HG03064 (cell line): ENCODE measurements at regions not wholly inside any gene's neighbourhood (a gene's known extent, or its start where the extent isn't known, plus 50 kb on each side); places are given as distances from the start of the nearest gene placed in this dataset.

Source experiments
- ATAC-seq: cut with Tn5 transposase; IDR thresholded peaks from one replicate; pipeline ENCODE4 v1.9.1; 2021; ENCODE audit warnings: low read depth; ENCODE audit not compliant: unreplicated experiment

DNA sequence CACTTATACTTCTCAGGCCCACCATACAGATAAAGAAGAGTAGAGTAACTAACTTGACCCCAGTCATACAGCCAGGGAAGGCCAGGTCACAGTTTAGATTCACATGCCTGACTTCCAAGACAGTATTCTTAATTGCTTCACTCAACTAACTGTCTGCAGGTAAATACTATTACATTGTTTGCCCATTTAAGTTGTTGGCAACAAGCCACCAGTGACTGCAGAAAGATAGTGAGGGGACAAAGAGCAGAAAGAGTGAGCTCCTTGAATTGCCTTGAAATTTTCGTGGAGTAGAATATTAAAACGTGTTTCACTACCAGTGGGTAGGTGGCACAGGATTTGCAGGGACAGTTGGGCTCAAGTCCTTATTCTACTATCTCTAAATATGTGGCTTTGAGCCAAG, 146.3 kb upstream of the RMST start:
- no peak for ATAC-seq

DNA sequence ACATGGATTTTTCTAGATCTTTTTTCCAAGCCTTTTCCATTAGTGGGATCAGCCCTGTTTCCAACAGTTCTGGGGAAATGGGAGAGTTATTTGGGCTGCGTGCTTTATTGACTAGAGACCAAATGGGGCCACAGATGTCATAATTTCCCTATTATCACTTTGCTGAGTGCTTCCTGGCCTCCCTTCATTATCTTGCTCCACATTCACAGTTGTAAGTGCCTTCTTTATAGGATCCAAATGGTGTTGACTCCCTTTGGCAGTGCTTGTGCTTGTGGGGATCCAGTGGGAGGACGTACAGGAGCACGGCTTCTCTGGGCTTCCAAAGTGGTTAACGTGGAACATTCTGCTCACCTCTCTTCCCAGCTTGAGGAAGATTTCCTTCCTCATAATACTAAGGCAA, 141.0 kb upstream of the RMST start:
- no peak for ATAC-seq

DNA sequence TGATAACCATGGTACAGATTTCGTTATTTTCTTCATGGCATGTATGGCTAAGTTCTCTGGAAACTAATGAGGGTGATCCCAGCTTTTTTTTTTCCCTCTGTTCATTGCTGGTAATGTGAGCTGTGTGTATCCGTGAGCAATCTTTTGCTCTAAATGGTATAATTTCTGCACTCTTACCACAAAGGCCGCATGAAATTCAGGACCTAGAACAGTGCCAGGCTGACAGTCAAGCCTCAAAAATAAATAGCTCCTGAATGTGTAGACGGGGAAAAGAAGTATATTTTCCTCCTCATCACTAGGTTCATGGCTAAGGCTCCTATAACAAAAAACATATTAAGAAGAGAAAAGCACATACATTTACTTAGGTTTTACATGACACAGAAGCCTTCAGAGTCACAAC, 140.2 kb upstream of the RMST start:
- ATAC-seq, result no peak

- ATAC-seq, result no peak
Measured at GRCh38 chr12:97323154-97323553, 139.4 kb upstream of the RMST start.

DNA sequence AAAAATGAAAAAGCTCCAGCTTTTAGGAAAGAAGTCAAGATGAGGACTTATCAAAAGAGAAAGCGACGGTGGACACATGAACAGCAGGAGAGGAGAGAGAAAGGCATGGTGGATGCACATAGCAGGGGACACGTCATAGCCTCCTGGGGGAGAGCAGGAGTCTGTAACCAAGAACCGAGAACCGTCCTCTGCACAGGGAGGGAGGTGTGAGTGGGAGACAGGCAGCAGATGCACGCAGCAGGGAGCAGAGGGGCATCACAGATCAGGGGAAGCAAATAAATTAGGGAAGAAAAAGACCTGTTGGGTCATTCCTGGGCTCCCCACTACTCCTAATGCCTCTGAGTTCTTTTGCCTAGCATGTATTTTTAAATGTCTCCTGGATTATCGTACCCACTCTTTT, 138.1 kb upstream of the RMST start:
- no peak for ATAC-seq

DNA sequence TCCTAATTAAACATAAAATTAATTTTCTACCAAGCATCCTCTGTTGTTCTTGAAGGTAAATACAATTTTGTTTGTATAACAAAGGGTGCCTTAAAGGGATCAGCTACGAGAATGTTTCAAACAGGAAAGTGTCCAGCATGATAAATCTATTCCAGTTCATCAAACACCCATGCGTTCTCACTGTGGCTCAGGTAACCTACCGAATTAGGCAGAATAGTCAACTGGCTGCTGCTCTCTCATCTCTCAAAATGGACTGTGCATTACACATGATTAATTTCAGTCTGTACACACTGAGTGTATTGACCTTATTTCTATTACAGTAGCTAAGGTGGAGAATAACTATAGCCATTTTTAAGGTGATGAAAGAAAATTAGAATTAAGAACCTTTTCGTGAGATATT, 127.5 kb upstream of the RMST start:
- ATAC-seq, result no peak

- ATAC-seq, result no peak
Measured at GRCh38 chr12:97336900-97337751, 125.5 kb upstream of the RMST start.

GRCh38 chr12:97342130-97342529, 120.5 kb upstream of the RMST start:
- ATAC-seq, result no peak

- no peak for ATAC-seq
Measured at GRCh38 chr12:97347956-97348355, 114.6 kb upstream of the RMST start.

DNA sequence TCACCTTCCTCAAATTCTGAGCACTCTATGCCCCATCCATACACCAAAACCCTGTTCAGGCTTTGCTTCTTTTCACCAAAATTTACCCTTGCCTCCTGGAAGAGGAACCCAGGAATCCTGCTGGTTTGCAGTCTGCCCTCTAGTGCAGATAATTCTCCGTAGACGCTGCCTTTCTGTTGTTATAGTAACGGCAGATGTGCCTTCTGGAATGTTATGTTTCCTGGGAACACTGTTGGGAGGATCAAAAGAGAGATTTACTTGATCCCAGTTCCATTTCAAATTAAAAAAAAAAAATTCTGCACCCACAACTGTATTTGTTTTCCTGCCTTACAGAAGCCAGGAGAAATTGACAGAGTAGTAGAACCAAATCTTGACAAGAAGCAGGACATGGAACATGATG, 104.2 kb upstream of the RMST start:
- ATAC-seq, result no peak

GRCh38 chr12:97359021-97359690, 103.4 kb upstream of the RMST start:
- no peak for ATAC-seq

DNA sequence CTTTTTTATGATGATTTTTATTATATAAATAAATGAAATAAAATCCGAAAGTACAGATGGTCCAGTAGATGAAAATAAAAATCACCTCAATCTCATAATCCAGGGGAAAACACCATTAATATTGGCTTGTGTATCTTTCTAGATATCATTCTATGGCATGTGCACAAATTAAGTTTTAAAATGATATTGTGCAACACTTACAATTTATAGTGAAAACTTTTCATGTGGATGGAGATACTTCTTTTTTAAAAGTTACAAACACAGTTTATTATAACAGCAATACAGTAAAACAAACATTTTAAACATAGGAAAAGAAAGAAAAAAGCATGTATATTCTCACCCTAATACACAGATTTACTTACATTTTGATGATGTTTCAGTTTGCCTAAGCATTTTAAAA, 98.9 kb upstream of the RMST start:
- no peak for ATAC-seq

- no peak for ATAC-seq
Measured at GRCh38 chr12:97368462-97369163, 94.0 kb upstream of the RMST start.

- ATAC-seq, result no peak
Measured at GRCh38 chr12:97375310-97375709, 87.3 kb upstream of the RMST start.

- no peak for ATAC-seq
Measured at GRCh38 chr12:97380440-97380839, 82.2 kb upstream of the RMST start.

- no peak for ATAC-seq
Measured at GRCh38 chr12:97385121-97385520, 77.5 kb upstream of the RMST start.

- ATAC-seq, result no peak
Measured at GRCh38 chr12:97386133-97386581, 76.4 kb upstream of the RMST start.

GRCh38 chr12:97387844-97388243, 74.8 kb upstream of the RMST start:
- no peak for ATAC-seq

- ATAC-seq, result no peak
Measured at GRCh38 chr12:97394657-97395056, 67.9 kb upstream of the RMST start.

- no peak for ATAC-seq
Measured at GRCh38 chr12:97397008-97397407, 65.6 kb upstream of the RMST start.

- ATAC-seq, result no peak
Measured at GRCh38 chr12:97398704-97399103, 63.9 kb upstream of the RMST start.
